Astrocyte of the cerebellum (primary cell): ENCODE measurements at regions not wholly inside any gene's neighbourhood (a gene's known extent, or its start where the extent isn't known, plus 50 kb on each side); places are given as distances from the start of the nearest gene placed in this dataset.

ENCODE experiments used
- DNase-seq: peaks from one replicate; pipeline ENCODE4 v3.0.0-alpha.2; 2011; ENCODE audit warnings: low read depth
- H3K4me3 ChIP-seq: 2 replicates; pipeline ENCODE4 v1.5.1; 2011; ENCODE audit warnings: mild to moderate bottlenecking, low read depth, low read length, moderate library complexity
- CTCF ChIP-seq: IDR thresholded peaks from 2 replicates; pipeline ENCODE4 v1.5.1; 2012; ENCODE audit warnings: low read length, low read depth, moderate library complexity, mild to moderate bottlenecking; ENCODE audit errors: missing control alignments
- in situ Hi-C: cut with HindIII; loops from 2 replicates; pipeline ENCODE4 v1.10.0; 2017; ENCODE audit warnings: low sequenced_read_pairs

GRCh38 chr18:60007661-60008060, 107.9 kb downstream of the PMAIP1 start:
- no peak for TF ChIP-seq CTCF
- in situ Hi-C loops = no loop called here
- no peak overlapping the region for H3K4me3 ChIP-seq
- no peak for DNase-seq

- no peak for DNase-seq
- in situ Hi-C loops = no loop called here
- H3K4me3 ChIP-seq = no peak overlapping the region
- TF ChIP-seq CTCF = no peak
These were observed 103.9 kb downstream of the PMAIP1 start for GRCh38 chr18:60003610-60004185.

- no peak overlapping the region for H3K4me3 ChIP-seq
- in situ Hi-C loops = loop anchor here (25.0 kb wide), 1 partner anchor 566 kb away; no protein-coding TSS in a partner anchor
- peak; percentile 89 for TF ChIP-seq CTCF
- DNase-seq = peak; percentile 39
These were observed 96.7 kb downstream of the PMAIP1 start for GRCh38 chr18:59996370-59996966.

- DNase-seq = no peak
These were observed 94.6 kb downstream of the PMAIP1 start for GRCh38 chr18:59994357-59994756.

GRCh38 chr18:59993560-59993959, 93.8 kb downstream of the PMAIP1 start:
- H3K4me3 ChIP-seq = no peak overlapping the region
- TF ChIP-seq CTCF = no peak
- in situ Hi-C loops = loop anchor here (25.0 kb wide), 1 partner anchor 569 kb away; no protein-coding TSS in a partner anchor
- DNase-seq = no peak

More at GRCh38 chr18:59994357-59994756, 94.6 kb downstream of the PMAIP1 start:
- in situ Hi-C loops = loop anchor here (25.0 kb wide), 1 partner anchor 568 kb away; no protein-coding TSS in a partner anchor
- no peak overlapping the region for H3K4me3 ChIP-seq
- peak; percentile 37 for TF ChIP-seq CTCF

- in situ Hi-C loops = loop anchor here (25.0 kb wide), 1 partner anchor 572 kb away; no protein-coding TSS in a partner anchor
- TF ChIP-seq CTCF = no peak
- DNase-seq = peak; percentile 8
- no peak overlapping the region for H3K4me3 ChIP-seq
These were observed 90.5 kb downstream of the PMAIP1 start for GRCh38 chr18:59990121-59990823.
